SW480 (cell line): ENCODE measurements at regions not wholly inside any gene's neighbourhood (a gene's known extent, or its start where the extent isn't known, plus 50 kb on each side); places are given as distances from the start of the nearest gene placed in this dataset.
A peak's percentile ranks its signal among the peaks of the same experiment; 100 is the strongest.
"Not testable (repeated sequence)": the region's sequence is repeated elsewhere in the genome, so short reads cannot be mapped to it uniquely, and the experiment has no call there.

ENCODE experiments used
- DNase-seq: peaks from one replicate; pipeline ENCODE4 v3.0.0-alpha.2; 2016; ENCODE audit warnings: low spot score

DNA sequence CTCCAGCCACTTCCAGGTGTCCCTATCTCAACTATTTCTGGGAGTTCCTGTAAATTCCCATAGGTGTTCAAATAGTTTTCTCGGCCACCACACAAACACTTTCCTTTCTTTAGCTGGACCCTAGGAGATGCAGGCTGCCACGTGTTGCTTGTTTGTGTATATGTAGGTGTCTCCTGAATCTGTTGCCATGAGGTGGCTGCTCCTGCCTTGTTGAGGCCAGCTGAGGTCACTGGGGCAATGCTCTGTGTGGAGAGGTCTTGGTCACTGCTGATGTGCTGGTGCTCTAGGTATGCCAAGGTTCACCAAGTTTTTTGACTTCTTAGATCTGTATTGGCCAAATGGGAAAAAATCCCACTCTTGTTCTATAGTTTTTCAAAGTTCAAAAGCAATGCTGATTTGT, 132.5 kb upstream of the CHD1 start:
- DNase-seq: peak; percentile 4

DNA sequence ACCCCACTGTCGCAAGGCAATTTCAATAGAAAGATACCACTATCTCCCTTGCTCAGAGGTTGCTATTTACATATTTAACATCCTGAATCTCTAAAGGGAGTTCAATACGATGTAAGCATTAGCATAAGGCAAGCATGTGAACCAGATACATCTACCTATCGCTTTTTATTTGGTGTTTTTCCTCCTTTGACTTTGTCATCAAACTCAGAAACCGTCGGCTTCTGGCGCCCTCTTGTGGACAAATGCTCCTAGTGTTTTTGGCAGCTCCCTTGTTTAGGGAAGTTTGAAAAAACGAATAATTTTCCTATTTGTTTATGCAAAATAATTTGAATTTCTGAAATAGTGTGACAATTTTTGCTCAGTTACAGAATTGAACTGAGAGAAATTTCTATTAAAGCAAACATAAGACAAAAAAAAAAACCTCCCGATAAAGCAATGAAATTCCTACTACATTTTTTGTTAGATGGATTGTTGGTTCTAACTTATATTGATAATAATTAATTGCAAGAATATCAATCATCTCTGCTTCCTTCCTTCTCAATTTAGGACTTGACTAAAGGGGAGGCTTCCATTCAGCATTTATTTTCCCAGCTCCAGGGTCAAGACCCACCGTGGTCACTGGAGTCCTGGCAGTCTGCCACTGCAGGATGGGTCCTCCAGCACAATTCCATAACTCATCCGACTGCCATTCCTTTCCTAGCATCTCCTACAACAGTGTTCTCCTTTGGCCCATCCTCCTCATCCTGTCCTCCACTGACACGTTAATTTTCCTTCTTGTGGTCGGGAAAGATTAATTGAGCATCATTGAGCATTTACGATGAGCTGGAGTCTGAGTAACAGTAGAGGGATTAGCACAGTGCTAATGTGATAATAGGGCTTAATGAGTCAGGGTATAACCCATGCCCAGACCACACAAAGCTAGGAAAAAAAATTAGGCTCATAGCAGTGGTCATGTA, 131.8 kb upstream of the CHD1 start:
- DNase-seq: peak; percentile 73

DNA sequence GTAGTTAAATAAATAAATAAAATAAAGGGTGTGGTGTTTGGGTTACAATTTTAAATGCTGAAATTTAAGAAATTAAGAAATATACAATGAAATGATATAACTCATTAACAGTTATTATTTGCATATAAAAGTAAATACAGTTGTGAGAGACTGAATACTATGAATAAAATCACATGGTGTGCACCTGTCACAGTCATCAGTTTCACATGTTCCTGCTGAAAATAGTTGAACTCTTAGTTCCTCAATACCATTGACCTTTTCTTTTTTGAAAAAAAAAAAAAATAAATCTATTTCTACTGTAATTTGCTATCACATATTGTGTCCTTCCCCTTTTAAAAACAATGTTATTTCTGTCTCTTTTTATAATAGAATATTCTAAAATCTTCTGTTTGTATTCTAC, 130.9 kb upstream of the CHD1 start:
- DNase-seq: no peak

DNA sequence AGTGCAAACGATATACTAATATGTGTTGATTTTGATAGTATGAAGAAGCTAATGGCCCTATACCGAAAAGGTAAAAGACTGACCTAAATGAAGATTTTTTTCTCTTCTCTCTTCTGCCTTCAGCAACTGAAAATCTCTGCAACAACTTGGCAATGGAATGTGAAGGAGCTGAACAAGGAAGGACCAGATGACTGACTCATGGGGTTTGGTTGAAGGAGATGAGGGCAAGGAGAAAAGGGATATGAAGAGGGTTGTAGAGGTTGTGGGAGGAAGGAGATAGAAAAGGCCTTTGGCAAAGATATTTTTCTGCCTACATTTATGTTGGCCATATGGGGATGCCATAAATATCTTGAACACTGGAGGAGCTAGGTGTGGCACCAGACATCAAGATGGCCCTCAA, 129.7 kb upstream of the CHD1 start:
- no peak for DNase-seq

DNA sequence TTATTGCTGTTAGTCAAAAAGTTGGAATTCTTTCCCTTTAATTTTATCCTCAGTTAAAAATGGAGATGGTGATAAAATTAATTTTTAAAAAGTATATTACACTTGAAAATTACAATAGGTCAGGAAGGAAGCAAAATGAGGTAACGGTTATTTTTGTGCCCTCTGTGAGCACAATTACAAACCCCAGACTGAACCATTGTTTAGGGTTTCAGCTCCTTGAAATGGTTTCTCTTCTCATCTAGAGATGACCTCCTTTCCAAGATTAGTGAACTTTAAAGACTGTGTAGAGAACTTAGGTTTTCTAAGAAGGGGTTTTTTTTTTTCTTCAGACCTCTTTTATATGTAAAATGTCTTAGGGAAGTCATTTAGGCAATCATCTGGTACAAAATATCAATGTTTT, 126.2 kb upstream of the CHD1 start:
- DNase-seq: no peak

DNA sequence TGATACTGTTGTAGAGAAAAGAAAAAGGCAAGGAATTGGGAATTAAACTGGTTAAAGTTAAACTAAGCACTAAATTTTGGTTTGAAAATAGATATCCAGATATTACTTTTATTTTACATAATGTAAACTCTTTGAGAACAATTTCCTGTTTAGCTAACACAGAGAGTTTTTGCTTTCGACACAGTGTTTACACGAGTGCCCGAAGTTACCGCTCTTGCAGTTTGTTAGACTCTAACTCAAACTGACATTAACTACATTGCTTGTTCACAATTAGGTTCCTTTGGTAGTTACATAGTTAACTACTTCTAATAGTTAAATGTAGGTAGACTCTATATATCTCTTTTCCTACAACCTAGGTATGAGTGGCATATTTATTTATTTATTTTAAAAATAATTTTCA, 117.1 kb upstream of the CHD1 start:
- no peak for DNase-seq

DNA sequence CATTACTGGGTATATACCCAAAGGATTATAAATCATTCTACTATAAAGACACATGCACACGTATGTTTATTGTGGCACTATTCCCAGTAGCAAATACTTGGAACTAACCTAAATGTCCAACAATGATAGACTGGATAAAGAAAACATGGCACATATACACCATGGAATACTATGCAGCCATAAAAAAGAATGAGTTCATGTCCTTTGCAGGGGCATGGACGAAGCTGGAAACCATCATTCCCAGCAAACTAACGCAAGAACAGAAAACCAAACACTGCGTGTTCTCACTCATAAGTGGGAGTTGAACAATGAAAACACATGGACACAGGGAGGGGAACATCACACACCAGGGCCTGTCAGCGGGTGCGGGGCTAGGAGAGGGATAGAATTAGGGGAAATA, 114.5 kb upstream of the CHD1 start:
- not testable (repeated sequence) for DNase-seq

DNA sequence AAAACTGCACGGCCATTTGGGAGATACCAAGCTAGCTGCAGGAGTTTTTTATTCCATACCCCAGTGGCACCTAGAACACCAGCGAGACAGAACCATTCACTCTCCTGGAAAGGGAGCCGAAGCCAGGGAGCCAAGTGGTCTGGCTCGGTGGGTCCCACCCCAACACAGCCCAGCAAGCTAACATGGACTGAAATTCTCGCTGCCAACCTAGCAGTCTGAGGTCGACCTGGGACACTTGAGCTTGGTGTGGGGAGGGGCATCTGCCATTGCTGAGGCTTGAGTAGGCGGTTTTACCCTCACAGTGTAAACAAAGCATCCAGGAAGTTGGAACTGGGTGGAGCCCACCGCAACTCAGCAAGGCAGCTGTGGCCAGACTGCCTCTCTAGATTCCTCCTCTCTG, 108.9 kb upstream of the CHD1 start:
- DNase-seq: peak; percentile 70

DNA sequence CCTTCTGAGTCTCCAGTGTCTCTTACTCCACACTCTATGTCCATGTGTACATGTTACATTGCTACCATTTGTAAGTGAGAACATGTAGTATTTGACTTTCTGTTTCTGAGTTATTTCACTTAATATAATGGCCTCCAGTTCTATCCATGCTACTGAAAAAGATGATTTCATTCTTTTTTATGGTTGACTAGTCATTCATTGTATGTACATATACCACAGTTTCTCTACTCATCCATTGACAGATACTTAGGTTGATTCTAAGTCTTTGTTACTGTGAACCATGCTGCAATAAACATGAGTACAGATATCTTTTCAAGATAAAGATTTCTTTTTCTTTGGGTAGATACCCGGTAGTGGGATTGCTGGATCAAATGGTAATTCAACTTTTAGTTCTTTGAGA, 107.1 kb upstream of the CHD1 start:
- DNase-seq: no peak

DNA sequence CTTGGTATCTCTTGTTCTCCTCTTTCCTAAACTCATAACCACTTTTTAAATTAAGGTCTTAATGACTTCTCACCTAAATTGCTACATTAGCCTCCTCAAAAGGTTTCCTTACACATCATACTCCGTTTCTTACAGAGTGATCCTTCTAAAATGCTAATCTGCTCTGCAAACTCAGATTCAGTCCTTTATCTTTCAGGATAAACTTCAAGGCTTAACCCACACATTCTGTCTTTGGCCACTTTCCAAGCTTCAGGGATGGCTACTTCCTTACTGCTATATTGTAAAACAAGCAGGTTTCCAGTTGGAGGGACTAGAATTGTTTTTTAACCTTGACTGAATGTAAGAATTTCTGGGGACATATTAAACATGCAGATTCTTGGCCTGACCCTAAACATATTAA, 105.5 kb upstream of the CHD1 start:
- DNase-seq: no peak

DNA sequence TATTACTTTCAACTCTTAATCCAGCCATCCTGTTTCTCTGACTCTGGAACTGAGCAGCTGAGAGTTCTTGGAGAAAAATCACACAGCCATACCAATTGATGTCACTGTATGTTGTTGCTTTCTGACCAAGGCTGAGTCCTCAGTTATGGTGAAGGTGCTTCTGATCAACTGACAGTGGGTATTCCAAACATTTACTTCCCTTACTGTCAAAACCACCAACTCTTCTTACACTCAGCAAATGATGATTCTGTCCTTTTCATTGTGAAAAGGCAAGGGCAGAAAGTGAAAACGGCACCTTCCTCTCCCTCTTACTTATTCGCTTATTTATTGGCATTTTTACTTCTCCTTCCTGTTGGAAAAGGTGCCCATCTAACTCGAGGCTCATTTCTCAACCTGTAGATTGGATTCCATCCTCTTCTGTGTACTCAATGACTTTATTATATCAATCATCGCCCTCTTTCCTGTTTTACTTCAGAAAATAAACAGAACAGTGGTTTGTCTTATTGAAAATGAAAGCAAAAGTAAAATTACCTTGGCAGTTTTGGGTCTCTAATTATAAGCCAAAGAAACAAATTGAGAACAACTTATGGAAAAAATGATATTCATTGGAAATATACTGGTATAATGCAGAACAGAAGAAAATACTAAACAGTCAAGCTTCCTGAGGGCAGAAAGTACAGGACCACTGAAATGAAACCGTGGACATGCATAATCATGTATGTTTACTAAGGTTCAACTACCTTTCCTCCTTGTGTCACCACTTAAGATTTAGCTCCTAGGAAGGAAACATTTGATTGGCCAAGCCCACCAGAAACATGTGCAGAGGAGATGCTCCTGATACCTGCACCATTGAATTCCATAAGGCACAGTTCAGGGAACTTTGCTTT, 104.5 kb upstream of the CHD1 start:
- DNase-seq: no peak

DNA sequence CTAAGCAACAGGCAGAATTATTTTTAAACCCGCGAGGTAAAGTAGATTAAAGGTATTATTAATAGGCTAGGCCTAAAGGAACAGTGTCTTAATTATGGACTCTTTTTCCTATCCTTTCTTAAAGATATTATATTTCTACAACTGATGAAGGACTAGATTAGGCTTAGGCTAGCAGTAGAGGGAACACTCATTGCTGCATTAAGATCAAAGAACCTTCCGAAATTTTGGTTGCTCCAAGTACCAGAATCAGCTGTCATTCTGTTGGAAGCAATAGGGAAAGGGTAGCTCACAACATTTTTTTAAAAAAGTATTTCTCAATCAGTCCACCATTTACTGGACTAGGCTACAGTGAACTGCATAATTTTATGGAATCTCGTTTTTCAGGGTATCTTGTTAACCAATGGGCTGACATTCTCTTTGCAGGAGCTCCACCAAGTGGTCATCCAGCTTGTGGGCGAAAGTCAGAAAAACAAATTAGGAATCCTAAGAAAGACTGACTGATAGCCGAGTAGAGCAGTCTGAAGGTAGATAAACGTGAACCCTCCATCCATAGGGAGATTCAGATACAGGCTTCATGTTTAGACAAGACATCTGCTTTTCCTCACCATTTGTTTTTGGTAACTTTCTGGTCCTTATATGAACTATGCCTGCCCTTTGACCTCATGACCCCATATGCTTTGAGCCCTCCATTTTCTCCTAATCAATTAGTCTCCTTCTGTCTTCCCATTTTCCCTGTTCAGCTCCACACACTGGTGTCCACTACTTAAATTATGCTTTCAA, 103.6 kb upstream of the CHD1 start:
- DNase-seq: peak; percentile 82

DNA sequence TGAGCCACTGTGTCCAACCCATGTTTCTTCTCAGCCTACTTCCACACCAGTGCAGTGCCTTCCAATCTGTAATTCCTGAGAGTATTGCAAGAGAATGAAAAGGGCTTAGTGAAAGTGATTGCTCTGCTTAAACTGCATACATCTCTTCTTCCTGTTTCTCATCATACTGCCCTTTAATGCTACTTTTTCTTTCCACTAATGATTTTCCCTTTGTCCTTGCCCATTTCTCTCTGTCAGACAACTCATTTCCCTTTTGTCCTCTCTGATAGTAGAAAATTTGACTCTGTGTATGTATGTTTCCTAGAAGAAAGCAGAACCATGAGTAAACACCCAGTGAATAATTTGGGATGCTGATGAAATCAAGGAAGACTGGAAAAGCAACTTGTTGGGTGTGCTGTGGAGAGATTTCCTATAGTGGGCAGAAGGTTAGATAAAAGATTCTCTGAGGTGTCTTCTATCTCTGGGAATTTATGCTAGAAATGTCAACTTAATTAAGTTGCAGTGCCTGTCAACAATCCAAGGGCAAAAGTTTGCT, 102.2 kb upstream of the CHD1 start:
- no peak for DNase-seq

DNA sequence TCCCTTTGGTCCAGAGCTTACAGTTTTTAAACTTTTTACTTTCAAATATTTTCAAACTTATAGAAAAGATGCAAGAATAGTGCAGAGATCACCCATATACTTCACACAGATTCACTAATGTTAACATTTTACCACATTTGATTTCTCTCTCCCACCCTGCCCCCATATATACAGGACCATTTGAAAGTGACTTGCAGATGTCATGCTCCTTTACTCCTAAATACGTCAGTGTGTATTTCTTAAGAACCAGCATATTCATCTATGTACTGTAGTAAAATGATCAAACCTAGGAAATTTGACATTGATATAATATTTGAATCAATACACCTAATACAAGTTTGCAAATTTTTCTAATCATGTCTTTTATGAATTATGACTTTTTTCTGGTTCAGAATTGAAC, 100.4 kb upstream of the CHD1 start:
- DNase-seq: no peak

DNA sequence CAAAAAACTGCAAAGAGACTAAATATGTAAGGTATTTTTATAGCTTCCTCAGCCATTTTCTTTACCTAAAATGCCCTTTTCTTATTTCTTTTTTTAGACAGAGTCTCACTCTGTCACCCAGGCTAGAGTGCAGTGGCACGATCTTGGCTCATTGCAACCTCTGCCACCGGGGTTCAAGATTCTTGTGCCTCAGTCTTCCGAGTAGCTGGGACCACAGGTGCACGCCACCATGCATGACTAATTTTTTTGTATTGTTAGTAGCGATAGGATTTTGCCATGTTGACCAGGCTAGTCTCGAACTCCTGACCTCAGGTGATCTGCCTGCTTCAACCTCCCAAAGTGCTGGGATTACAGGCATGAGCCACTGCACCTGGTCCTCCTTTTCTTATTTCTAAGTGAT, 99.4 kb upstream of the CHD1 start:
- DNase-seq: not testable (repeated sequence)

DNA sequence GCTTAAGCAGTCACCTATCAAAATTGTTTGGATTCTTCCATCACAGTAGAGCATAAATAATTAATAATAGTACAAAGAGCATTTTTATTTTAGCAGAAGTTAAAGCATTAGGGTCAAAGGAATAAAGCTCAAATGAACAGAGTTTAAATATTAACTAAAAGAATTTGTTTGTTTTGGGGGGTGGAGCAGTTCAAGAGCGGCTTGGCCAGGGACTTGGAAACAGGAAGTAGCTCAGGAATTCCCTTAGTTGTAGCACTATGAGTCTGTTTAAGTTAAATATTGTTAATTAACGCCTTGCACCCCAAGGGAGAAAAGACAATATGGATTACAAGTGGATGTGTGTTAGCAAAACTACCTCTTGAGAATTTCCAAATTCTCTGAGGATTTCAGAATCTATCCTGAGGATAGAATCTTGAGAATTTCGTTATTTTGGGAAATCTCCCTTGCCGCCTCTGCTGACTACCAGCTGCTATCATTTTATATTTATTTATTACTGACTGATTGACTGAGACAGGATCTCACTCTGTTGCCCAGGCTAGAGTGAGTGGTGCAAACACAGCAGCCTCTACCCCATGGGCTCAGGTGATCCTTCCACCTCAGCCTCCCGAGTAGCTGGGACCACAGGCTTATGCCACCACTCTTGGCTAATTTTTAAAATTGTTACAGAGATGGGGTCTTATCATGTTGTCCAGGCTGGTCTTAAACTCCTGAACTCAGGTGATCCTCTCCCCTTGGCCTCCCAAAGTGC, 96.7 kb upstream of the CHD1 start:
- peak; percentile 75 for DNase-seq

DNA sequence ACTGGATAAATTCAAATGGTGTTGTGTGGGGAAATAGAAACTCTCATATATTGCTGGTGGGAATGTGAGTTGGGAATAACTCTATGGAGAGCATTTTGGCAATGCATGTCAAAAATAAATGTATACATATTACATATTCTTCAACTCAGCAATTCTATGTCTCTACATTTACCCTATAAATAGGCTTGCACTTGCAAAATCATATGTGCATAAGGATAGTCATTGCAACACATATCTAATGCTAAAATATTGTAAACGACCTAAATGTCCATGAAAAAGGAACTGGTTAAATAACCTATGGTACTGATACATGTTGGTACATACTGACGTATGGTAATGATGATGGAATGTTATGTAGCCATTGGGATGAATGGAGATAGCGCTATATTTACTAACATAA, 94.5 kb upstream of the CHD1 start:
- DNase-seq: no peak

DNA sequence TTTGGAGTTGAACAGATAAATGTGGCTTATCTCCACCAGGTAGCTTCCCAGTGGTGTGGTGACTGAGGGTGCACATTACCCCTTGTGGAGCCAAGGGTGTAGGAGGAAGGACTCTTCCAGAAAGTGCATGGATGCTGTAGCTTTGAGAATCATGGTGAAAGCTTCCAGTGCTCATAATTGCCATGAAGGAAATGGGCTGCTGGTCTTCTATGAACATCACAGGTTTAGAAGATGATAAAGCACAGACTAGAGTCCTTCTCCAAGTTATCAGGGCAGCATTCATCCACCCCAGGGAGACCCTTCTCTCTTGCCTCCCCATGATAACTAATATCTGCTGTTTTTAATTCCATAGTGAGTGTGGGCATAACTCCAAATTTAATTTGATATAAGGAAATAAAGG, 93.4 kb upstream of the CHD1 start:
- DNase-seq: no peak

DNA sequence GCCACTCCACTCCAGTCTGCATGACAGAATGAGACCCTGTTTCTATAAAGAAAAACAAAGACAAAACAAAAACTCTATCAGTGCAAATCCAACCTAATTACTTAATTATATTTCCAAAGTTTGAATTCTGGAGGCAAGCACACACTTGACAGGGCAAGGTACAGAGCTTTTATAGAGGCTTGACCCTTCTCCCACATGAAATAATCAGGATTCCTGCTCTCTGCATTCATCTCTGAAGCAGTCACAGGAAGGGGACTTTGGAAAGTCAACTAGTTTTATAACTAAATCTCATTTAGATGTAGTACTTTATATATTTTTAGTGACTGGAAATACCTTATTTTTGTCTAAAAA, 91.9 kb upstream of the CHD1 start:
- peak; percentile 58 for DNase-seq

DNA sequence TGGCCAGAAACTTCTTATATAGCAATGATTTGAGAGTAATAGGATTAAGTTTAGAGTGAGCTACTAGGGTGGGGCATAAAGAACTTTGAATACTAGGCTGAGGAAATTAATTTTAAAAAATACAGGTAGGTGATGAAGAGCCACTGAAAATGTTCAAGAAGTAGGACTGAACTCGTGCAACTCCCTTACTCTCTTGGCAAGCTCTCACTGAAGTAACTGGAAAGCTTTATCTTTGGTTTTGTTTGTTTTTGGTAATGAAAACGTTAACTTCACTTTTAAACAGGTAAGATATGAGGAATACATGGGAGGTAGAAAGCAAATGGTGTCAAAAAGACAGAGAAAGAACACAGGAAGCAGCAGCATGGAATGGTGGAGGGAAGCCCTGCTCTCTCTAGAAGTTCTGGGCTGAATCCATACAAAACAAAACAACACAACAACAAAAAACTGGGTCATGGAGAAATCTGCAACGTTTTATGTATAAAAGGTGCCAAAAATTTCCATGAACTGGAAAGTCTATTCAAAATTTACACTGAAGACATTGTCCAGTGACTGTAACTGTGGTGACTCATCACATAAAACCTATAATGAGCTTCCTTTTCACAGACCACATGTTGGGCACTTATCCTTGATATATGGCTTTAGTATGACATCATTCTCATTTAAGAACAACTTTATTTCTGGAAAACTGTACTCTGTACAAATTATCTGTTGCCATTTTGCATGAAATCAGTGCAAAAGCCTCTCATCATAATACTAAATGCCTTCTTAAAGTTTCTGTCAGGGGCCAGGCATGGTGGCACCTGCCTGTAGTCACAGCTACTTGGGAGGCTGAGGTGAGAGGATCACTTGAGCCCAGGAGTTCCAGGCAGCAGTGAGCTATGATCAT, 91.2 kb upstream of the CHD1 start:
- peak; percentile 95 for DNase-seq
